Panc1 (cell line): ENCODE measurements at regions not wholly inside any gene's neighbourhood (a gene's known extent, or its start where the extent isn't known, plus 50 kb on each side); places are given as distances from the start of the nearest gene placed in this dataset.

Experiments used
- ATAC-seq: fragments of 200-7000 bp; cut with Tn5 transposase; 2 replicates; pipeline ENCODE4 v1.9.1; 2020; ENCODE audit warnings: mild to moderate bottlenecking, moderate library complexity
- BruUV-seq: library from RNA; stranded (reverse); fragments of 400-500 nt; replicated peaks from 2 replicates; lab custom pipeline; 2021; lab: Mats Ljungman, UMichigan
- CTCF ChIA-PET: fragments of 300-600 bp; sonication (Branson Sonifier 250); formaldehyde crosslinking; loops from one replicate; lab custom pipeline; 2022; ENCODE audit warnings: antibody characterized with exemption; lab: Charles Lee
- POLR2A ChIA-PET: fragments of 300-600 bp; sonication (Branson Sonifier 250); formaldehyde crosslinking; loops from one replicate; lab custom pipeline; 2022; ENCODE audit warnings: antibody characterized with exemption; lab: Charles Lee
- DNase-seq: peaks from one replicate; pipeline ENCODE4 v3.0.0-alpha.2; 2010; ENCODE audit warnings: low read depth, low spot score
- H3K27ac ChIP-seq: 2 replicates; pipeline ENCODE4 v1.5.1; 2011; ENCODE audit warnings: mild to moderate bottlenecking, low read length, inconsistent platforms
- H3K27me3 ChIP-seq: fragments of 200-500 bp; sonication (Bioruptor generic); 2 replicates; pipeline ENCODE4 v1.6.0; 2014; ENCODE audit warnings: low read length, inconsistent platforms; ENCODE audit not compliant: control insufficient read depth, insufficient read depth
- H3K36me3 ChIP-seq: fragments of 200-500 bp; sonication (Bioruptor generic); 2 replicates; pipeline ENCODE4 v1.5.1; 2014; ENCODE audit warnings: inconsistent platforms, mild to moderate bottlenecking, low read length, moderate library complexity; ENCODE audit not compliant: control insufficient read depth, insufficient read depth
- H3K4me1 ChIP-seq: 2 replicates; pipeline ENCODE4 v1.5.1; 2011; ENCODE audit warnings: inconsistent platforms, mild to moderate bottlenecking, low read length, moderate library complexity; ENCODE audit not compliant: control insufficient read depth, insufficient read depth
- H3K4me3 ChIP-seq, 2 experiments: 2 replicates each; pipeline ENCODE4 v1.5.1; 2011 to 2012; ENCODE audit warnings: low read depth in 2 of 2, low read length in 2 of 2, mild to moderate bottlenecking in 2 of 2, inconsistent platforms in 1 of 2, moderate library complexity in 1 of 2
- H3K9me3 ChIP-seq: fragments of 200-500 bp; sonication (Bioruptor generic); 2 replicates; pipeline ENCODE4 v1.5.1; 2014; ENCODE audit warnings: low read depth, mild to moderate bottlenecking, inconsistent platforms, low read length, moderate library complexity; ENCODE audit not compliant: control insufficient read depth, insufficient read depth
- CTCF ChIP-seq: fragments of 450-650 bp; IDR thresholded peaks from 2 replicates; pipeline ENCODE4 v1.5.1; 2017; ENCODE audit warnings: mild to moderate bottlenecking
- POLR2AphosphoS5 ChIP-seq: IDR thresholded peaks from 2 replicates; pipeline ENCODE4 v1.6.1; 2012; ENCODE audit warnings: mild to moderate bottlenecking, low read depth, low read length, moderate library complexity
- REST ChIP-seq, 2 experiments: IDR thresholded peaks; 2 replicates each; pipeline ENCODE4 v1.6.1; 2011 to 2012; ENCODE audit warnings: low read depth in 2 of 2, control low read depth in 1 of 2, low read length in 1 of 2, mild to moderate bottlenecking in 1 of 2, moderate library complexity in 1 of 2; ENCODE audit not compliant: insufficient read depth in 1 of 2
- SIN3A ChIP-seq: IDR thresholded peaks from 2 replicates; pipeline ENCODE4 v1.6.1; 2012; ENCODE audit warnings: low read depth, mild to moderate bottlenecking, low read length, moderate library complexity, borderline replicate concordance; ENCODE audit not compliant: insufficient read depth
- TCF7L2 ChIP-seq: IDR thresholded peaks from 2 replicates; pipeline ENCODE4 v1.6.1; 2011; ENCODE audit warnings: mild to moderate bottlenecking, low read depth, low read length, inconsistent platforms
- in situ Hi-C: cut with HindIII; loops from 2 replicates; pipeline ENCODE4 v1.10.0; 2016; ENCODE audit warnings: low sequenced_read_pairs, low pct_unique_long_range_greater_than_20kb
- intact Hi-C: fragments of 100-400 bp; cut with micrococcal nuclease; formaldehyde crosslinking; loops from one replicate; pipeline ENCODE4 v1.10.0; 2022; ENCODE audit not compliant: unreplicated experiment

DNA sequence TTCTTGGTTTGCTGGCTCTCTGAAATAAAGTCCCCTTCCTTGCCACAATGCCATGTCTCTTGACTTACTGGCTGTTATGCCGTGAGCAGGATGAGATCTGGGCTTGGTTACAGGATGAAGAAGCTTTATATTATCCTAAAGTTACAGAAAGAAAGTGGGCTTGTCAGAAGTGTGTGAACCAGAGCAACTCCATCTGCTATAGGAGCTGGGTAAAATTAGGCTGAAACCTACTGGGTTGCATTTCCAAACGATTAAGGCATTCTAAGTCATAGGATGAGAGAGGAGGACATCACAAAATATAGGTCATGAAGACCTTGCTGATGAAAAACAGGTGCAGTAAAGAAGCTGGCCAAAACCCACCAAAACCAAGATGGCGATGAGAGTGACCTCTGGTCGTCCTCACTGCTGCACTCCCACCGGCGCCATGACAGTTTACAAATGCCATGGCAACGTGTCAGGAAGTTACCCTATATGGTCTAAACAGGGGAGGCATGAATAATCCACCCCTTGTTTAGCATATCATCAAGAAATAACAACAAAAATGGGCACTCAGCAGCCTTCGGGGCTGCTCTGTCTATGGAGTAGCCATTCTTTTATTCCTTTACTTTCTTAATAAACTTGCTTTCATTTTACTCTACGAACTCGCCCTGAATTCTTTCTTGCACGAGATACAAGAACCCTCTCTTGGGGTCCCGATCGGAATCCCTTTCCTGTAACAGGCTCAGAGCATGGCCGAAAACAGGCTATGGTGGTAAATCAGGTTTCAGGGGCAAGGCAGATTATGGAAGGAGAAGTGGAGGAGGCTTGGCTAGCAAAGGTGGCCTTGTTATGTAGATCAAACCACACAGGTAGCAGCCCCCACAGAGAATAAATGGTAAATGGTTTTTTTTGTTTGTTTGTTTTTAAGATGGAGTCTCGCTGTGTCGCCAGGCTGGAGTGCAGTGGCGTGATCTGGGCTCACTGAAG is 81.3 kb upstream of the C16orf82 start:
- in situ Hi-C loops, result no loop called here
- H3K9me3 ChIP-seq, result no peaks in the 10 kb centered on the region
- ChIA-PET CTCF (no interaction called here), POLR2A (no interaction called here)
- ATAC-seq (no peak), DNase-seq (no peak)
- intact Hi-C loops, result loop anchor here (2.0 kb wide), 1 partner anchor 57 kb away; no protein-coding TSS in a partner anchor
- no peaks in the 10 kb centered on the region for H3K36me3 ChIP-seq
- no peak overlapping the region for H3K27ac ChIP-seq
- no TSS peak for BruUV-seq
- H3K4me1 ChIP-seq, result no peaks in the 10 kb centered on the region
- no peak overlapping the region for H3K4me3 ChIP-seq
- TF ChIP-seq TCF7L2 (no peak), POLR2AphosphoS5 (no peak), SIN3A (no peak), REST (IDR thresholded peaks at IDR 0.05; ENCODE audit: insufficient read depth in 1 of 2, low read depth in 2 of 2, low read length in 1 of 2) (no peak), CTCF (no peak)
- no peaks in the 10 kb centered on the region for H3K27me3 ChIP-seq

DNA sequence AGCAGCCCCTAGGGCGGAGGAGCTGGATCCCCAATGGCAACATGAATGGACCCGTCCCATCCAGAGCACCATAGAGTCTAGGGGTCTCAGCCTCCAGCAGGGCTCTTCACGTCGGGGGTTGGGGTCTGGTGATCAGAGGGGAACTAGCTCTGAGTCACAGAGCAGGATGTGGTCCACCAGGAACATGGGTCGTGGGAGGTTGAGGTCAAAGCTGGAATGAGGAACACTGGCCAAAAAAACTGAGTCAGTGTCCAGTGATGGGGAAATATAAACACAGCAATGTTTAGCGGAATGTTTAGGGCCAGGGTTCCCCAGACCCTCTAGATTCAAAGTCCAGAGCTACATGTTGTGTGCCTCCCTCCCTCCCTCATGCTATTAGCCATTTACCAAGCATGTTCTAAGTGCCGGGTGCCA is 79.1 kb upstream of the C16orf82 start:
- Histone ChIP-seq H3K4me3 (no peak overlapping the region), H3K27ac (no peak overlapping the region), H3K9me3 (no peaks in the 10 kb centered on the region), H3K4me1 (no peaks in the 10 kb centered on the region), H3K36me3 (no peaks in the 10 kb centered on the region), H3K27me3 (peaks cover 2% of the 10 kb centered on the region; the same call in 1 of the 2 replicates)
- intact Hi-C loops, result no loop called here
- TF ChIP-seq POLR2AphosphoS5 (no peak), SIN3A (no peak), REST (IDR thresholded peaks at IDR 0.05; ENCODE audit: insufficient read depth in 1 of 2, low read depth in 2 of 2, low read length in 1 of 2) (no peak), TCF7L2 (no peak)
- in situ Hi-C loops, result no loop called here
- POLR2A ChIA-PET, result no interaction called here
- DNase-seq (no peak), ATAC-seq (no peak)
- CTCF ChIA-PET, result no interaction called here
- no TSS peak for BruUV-seq
